ENCODE measurements at regions not wholly inside any gene's neighbourhood (a gene's known extent, or its start where the extent isn't known, plus 50 kb on each side); places are given as distances from the start of the nearest gene placed in this dataset.

DNA sequence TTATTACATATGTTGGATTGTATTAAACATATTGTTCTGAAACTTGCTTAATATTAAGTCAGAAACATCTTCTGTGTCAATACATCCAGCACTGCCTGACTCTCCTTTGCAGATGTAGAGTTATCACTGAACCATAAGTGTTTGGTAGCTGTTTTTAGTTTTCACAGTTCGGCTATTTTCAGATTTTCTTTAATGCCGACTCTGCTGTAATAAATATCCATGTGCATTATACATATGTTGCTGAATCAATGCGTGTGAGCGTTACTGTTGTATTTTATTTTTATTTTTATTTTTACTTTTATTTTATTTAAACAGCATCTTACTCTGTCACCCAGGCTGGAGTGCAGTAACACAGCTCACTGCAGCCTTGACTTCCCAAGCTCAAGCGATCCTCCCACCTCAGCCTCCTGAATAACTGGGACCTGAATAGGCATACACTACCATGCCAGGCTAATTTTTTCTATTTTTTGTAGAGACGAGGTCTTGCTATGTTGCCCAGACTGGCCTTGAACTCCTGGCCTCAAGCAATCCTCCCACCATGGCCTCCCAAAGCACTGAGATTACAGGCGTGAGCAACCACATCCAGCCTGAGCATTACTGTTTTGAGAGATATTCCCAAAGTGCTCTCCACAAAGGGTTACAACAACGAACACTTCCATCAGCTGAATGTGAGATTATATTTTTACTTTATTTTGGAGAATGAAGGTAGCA is 50.7 kb upstream of the NOCT start:
- Histone ChIP-seq H3K4me3 (no peak overlapping the region), H3K27ac (no peak overlapping the region), H3K27me3 (no peaks in the 10 kb centered on the region), H3K36me3 (no peaks in the 10 kb centered on the region), H3K4me1 (no peaks in the 10 kb centered on the region), H3K9me3 (no peaks in the 10 kb centered on the region)
- TF ChIP-seq POLR2A (IDR thresholded peaks at IDR 0.05) (no peak), POLR2AphosphoS5 (IDR thresholded peaks at IDR 0.05) (no peak)
- TF ChIP-seq, protein P1, sequence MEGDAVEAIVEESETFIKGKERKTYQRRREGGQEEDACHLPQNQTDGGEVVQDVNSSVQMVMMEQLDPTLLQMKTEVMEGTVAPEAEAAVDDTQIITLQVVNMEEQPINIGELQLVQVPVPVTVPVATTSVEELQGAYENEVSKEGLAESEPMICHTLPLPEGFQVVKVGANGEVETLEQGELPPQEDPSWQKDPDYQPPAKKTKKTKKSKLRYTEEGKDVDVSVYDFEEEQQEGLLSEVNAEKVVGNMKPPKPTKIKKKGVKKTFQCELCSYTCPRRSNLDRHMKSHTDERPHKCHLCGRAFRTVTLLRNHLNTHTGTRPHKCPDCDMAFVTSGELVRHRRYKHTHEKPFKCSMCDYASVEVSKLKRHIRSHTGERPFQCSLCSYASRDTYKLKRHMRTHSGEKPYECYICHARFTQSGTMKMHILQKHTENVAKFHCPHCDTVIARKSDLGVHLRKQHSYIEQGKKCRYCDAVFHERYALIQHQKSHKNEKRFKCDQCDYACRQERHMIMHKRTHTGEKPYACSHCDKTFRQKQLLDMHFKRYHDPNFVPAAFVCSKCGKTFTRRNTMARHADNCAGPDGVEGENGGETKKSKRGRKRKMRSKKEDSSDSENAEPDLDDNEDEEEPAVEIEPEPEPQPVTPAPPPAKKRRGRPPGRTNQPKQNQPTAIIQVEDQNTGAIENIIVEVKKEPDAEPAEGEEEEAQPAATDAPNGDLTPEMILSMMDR (IDR thresholded peaks at IDR 0.05), result no peak
- DNase-seq (ENCODE audit: low spot score in 2 of 2), result no peak
- intact Hi-C loops (cut with DNase I; ENCODE audit: low total_unique reads), result loop anchor here (5.0 kb wide), 1 partner anchor 787 kb away; no protein-coding TSS in a partner anchor

DNA sequence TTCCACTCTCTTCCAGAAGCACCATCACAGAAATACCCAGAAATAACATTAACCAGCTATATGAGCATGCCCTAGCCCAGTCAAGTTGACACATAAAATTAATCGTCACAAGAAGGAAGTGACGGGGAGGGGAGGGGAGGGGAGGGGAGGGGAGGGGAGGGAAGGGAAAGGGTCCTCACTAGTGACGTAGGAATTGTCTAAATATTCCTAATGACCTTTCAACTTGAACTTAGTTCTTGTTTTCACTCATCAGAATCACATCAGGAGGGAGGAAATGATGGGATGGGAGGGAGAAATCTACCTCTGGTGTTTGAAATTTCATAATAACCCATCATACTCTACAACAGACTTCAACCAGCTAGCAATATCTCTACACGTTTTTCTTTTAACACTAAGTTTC is 52.2 kb upstream of the NOCT start:
- intact Hi-C loops (cut with DNase I; ENCODE audit: low total_unique reads), result no loop called here
- Histone ChIP-seq H3K9me3 (no peaks in the 10 kb centered on the region), H3K4me3 (no peak overlapping the region), H3K27me3 (no peaks in the 10 kb centered on the region), H3K27ac (no peak overlapping the region), H3K4me1 (no peaks in the 10 kb centered on the region), H3K36me3 (no peaks in the 10 kb centered on the region)
- DNase-seq (ENCODE audit: low spot score in 2 of 2), result no peak
- TF ChIP-seq POLR2A (IDR thresholded peaks at IDR 0.05), result no peak
- TF ChIP-seq POLR2AphosphoS5 (IDR thresholded peaks at IDR 0.05), result no peak
- TF ChIP-seq, protein P1 (IDR thresholded peaks at IDR 0.05), result no peak

DNA sequence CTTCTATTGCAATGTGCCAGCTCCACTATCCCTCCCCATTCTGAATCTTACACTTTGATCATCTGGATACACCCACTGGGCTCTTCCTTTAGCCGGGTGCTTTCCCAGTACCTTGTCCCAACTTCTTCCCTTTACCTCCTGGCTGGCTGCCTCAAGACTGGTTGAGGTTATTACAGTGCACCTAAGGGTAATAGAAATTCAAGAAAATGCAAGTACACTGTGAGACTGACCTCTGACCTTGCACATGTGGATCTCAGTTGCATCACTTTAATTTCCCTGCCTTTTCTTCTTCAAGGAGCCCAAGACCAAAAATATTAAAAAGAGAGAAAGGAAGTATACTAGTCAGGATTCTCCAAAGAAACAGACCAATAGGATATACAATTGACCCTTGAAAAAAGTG is 53.9 kb upstream of the NOCT start:
- DNase-seq (ENCODE audit: low spot score in 2 of 2), result no peak
- no peak for TF ChIP-seq POLR2AphosphoS5 (IDR thresholded peaks at IDR 0.05)
- TF ChIP-seq, protein P1 (IDR thresholded peaks at IDR 0.05), result no peak
- TF ChIP-seq POLR2A (IDR thresholded peaks at IDR 0.05), result no peak
- intact Hi-C loops (cut with DNase I; ENCODE audit: low total_unique reads), result no loop called here
- no peaks in the 10 kb centered on the region for H3K36me3 ChIP-seq
- H3K9me3 ChIP-seq, result no peaks in the 10 kb centered on the region
- no peak overlapping the region for H3K27ac ChIP-seq
- H3K4me1 ChIP-seq, result no peaks in the 10 kb centered on the region
- H3K4me3 ChIP-seq, result no peak overlapping the region
- H3K27me3 ChIP-seq, result no peaks in the 10 kb centered on the region

DNA sequence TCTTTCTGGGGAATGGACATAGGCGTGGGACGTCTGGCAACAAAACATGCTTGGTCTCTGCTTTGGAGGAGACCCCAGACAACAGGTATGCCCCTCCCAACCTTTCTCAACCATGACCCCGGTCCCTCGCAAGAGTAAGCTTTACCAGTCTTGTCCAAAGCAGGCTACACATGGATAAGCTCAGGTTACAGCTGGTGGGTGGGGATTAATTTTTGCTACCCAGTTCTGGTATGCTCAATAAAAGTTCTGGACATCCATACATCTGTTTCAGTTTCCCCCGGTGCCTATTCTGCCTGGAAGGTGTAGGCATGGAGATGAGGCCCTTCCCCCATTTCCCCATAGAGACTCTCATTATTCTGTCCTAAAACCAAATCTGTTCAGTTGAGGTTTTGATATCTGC is 54.5 kb upstream of the NOCT start:
- Histone ChIP-seq H3K4me3 (no peak overlapping the region), H3K27ac (no peak overlapping the region)

DNA sequence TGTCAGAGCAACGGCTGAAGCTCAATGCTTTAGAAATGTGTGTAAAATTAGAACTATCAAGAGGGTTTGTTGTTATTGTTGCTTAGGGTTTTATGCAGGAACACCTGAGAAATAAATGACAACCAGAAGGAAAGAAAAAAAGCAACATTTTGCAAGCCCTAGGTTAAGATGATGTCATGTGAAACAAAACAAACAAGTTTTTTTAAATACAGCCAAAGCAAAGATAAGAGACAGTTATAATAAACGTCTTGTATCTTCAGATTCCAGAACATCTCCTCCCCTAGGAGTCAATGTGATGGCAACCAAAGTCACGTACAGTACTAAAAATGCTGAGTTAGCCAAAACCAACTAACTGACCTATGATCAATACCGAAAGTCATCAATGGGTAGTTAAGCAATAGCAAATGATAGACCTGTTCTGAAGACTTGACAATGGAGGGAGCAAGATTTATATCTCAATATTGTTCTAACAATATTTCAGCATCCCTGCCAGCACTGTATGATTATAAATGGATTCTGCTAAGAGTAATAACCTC is 55.3 kb upstream of the NOCT start:
- no peaks in the 10 kb centered on the region for H3K36me3 ChIP-seq
- TF ChIP-seq, protein P1 (IDR thresholded peaks at IDR 0.05), result no peak
- TF ChIP-seq POLR2A (IDR thresholded peaks at IDR 0.05), result no peak
- no peak for TF ChIP-seq POLR2AphosphoS5 (IDR thresholded peaks at IDR 0.05)
- H3K4me1 ChIP-seq, result no peaks in the 10 kb centered on the region
- H3K27ac ChIP-seq, result no peak overlapping the region
- no peak for DNase-seq (ENCODE audit: low spot score in 2 of 2)
- no peaks in the 10 kb centered on the region for H3K27me3 ChIP-seq
- no peak overlapping the region for H3K4me3 ChIP-seq
- intact Hi-C loops (cut with DNase I; ENCODE audit: low total_unique reads), result no loop called here
- no peaks in the 10 kb centered on the region for H3K9me3 ChIP-seq

More for the DNA sequence above, 54.5 kb upstream of the NOCT start:
- no peak for DNase-seq (ENCODE audit: low spot score in 2 of 2)
- no peaks in the 10 kb centered on the region for H3K9me3 ChIP-seq
- no peak for TF ChIP-seq POLR2A (IDR thresholded peaks at IDR 0.05)
- TF ChIP-seq POLR2AphosphoS5 (IDR thresholded peaks at IDR 0.05), result no peak
- TF ChIP-seq, protein P1 (IDR thresholded peaks at IDR 0.05), result no peak
- intact Hi-C loops (cut with DNase I; ENCODE audit: low total_unique reads), result no loop called here
- H3K4me1 ChIP-seq, result no peaks in the 10 kb centered on the region
- H3K27me3 ChIP-seq, result no peaks in the 10 kb centered on the region
- no peaks in the 10 kb centered on the region for H3K36me3 ChIP-seq
